ENCODE measurements at regions not wholly inside any gene's neighbourhood (a gene's known extent, or its start where the extent isn't known, plus 50 kb on each side); places are given as distances from the start of the nearest gene placed in this dataset.

- Histone ChIP-seq H3K36me3 (ENCODE audit: control insufficient read depth, insufficient read depth, low read length) (no peaks in the 10 kb centered on the region), H3K4me3 (ENCODE audit: low read depth, low read length) (no peak overlapping the region), H3K27me3 (ENCODE audit: control insufficient read depth, insufficient read depth, low read length) (no peaks in the 10 kb centered on the region)
- ChIA-PET CTCF (interaction anchor here (0.6 kb wide), 1 partner anchor 144 kb away, joined by 5 read pairs; no protein-coding TSS in a partner anchor), POLR2A (no interaction called here)
- TF ChIP-seq, protein P1, sequence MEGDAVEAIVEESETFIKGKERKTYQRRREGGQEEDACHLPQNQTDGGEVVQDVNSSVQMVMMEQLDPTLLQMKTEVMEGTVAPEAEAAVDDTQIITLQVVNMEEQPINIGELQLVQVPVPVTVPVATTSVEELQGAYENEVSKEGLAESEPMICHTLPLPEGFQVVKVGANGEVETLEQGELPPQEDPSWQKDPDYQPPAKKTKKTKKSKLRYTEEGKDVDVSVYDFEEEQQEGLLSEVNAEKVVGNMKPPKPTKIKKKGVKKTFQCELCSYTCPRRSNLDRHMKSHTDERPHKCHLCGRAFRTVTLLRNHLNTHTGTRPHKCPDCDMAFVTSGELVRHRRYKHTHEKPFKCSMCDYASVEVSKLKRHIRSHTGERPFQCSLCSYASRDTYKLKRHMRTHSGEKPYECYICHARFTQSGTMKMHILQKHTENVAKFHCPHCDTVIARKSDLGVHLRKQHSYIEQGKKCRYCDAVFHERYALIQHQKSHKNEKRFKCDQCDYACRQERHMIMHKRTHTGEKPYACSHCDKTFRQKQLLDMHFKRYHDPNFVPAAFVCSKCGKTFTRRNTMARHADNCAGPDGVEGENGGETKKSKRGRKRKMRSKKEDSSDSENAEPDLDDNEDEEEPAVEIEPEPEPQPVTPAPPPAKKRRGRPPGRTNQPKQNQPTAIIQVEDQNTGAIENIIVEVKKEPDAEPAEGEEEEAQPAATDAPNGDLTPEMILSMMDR (IDR thresholded peaks at IDR 0.05; ENCODE audit: insufficient read depth, low read depth, low read length), result no peak
- peak; percentile 47 for DNase-seq (ENCODE audit: low read depth)
Observed at GRCh38 chr10:4649886-4650508, 176.0 kb upstream of the AKR1E2 start.

- H3K4me3 ChIP-seq (ENCODE audit: low read depth, low read length), result no peak overlapping the region
- ChIA-PET CTCF (no interaction called here), POLR2A (no interaction called here)
- H3K36me3 ChIP-seq (ENCODE audit: control insufficient read depth, insufficient read depth, low read length), result no peaks in the 10 kb centered on the region
- H3K27me3 ChIP-seq (ENCODE audit: control insufficient read depth, insufficient read depth, low read length), result no peaks in the 10 kb centered on the region
- TF ChIP-seq, protein P1 (IDR thresholded peaks at IDR 0.05; ENCODE audit: insufficient read depth, low read depth, low read length), result no peak
- no peak for DNase-seq (ENCODE audit: low read depth)
Observed at GRCh38 chr10:4649471-4649870, 176.5 kb upstream of the AKR1E2 start.

DNA sequence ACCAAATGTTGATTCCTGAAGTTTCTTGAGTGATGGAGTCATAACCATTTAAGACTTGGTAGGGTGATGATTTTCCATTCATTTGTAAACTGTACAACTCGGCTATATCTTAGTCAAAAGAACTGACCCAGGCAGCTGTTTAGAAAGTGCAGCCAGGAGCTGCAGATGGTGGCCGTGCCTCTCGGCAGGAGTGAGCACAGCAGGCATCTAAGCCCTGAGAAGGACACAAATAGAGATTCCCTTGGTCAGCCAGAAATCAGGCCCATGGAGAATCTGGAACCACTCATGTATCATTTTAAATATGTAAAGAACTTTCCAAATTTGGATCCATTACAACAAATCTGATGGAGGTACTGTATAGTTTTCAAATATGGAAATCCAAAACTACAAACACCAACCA is 177.0 kb upstream of the AKR1E2 start:
- CTCF ChIA-PET, result no interaction called here
- Histone ChIP-seq H3K27me3 (ENCODE audit: control insufficient read depth, insufficient read depth, low read length) (no peaks in the 10 kb centered on the region), H3K36me3 (ENCODE audit: control insufficient read depth, insufficient read depth, low read length) (no peaks in the 10 kb centered on the region), H3K4me3 (ENCODE audit: low read depth, low read length) (no peak overlapping the region)
- DNase-seq (ENCODE audit: low read depth), result no peak
- TF ChIP-seq, protein P1 (IDR thresholded peaks at IDR 0.05; ENCODE audit: insufficient read depth, low read depth, low read length), result no peak
- POLR2A ChIA-PET, result no interaction called here

GRCh38 chr10:4647109-4647785 is 178.8 kb upstream of the AKR1E2 start:
- H3K4me3 ChIP-seq (ENCODE audit: low read depth, low read length), result no peak overlapping the region
- no peaks in the 10 kb centered on the region for H3K27me3 ChIP-seq (ENCODE audit: control insufficient read depth, insufficient read depth, low read length)
- ChIA-PET CTCF (no interaction called here), POLR2A (no interaction called here)
- TF ChIP-seq, protein P1 (IDR thresholded peaks at IDR 0.05; ENCODE audit: insufficient read depth, low read depth, low read length), result no peak
- DNase-seq (ENCODE audit: low read depth), result no peak
- no peaks in the 10 kb centered on the region for H3K36me3 ChIP-seq (ENCODE audit: control insufficient read depth, insufficient read depth, low read length)

DNA sequence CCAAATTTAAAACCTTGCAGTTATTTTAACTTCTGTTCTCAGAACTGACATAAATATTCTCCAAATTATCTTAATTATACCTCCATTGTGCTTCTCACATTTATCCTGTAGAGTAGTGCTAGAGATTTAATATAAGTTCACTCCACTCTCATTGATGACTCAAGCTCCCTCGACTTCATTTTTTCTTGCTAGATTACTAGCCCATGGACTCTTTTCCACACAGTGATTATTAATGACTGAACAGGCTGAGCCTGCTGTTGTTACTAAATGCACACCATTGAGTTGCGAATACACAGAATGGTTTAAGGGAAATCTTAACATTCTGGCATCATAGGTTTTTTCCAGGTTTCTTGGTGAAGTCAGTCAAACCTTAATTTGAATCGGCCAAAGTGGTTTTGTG is 179.5 kb upstream of the AKR1E2 start:
- H3K4me3 ChIP-seq (ENCODE audit: low read depth, low read length), result no peak overlapping the region
- CTCF ChIA-PET, result interaction anchor here (0.6 kb wide), 1 partner anchor 463 kb away, joined by 6 read pairs; no protein-coding TSS in a partner anchor
- no peaks in the 10 kb centered on the region for H3K27me3 ChIP-seq (ENCODE audit: control insufficient read depth, insufficient read depth, low read length)
- DNase-seq (ENCODE audit: low read depth), result no peak
- TF ChIP-seq, protein P1 (IDR thresholded peaks at IDR 0.05; ENCODE audit: insufficient read depth, low read depth, low read length), result no peak
- H3K36me3 ChIP-seq (ENCODE audit: control insufficient read depth, insufficient read depth, low read length), result no peaks in the 10 kb centered on the region
- POLR2A ChIA-PET, result no interaction called here
